ENCODE measurements at regions not wholly inside any gene's neighbourhood (a gene's known extent, or its start where the extent isn't known, plus 50 kb on each side); places are given as distances from the start of the nearest gene placed in this dataset.

DNA sequence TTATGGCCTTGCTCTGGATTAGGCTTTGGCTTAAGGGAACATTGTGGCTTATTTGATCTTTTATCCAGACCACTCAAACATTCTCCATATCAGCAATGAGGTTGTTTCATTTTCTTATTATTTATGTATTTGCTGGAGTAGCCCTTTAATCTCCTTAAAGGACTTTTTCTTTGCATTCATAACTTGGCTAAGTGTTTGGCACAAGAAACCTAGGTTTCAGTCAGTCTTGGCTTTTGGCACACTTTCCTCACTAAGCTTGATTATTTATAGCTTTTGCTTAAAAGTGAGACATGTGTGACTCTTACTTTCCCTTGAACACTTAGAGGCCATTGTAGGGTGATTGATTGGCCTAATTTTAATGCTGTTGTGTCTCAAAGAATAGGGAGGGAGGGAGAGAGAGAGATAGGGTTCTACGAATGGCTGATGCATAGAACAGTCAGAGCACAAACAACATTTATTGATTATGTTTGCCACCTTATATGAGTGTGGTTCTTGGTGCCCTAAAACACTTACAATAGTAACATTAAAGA is 2265.3 kb upstream of the C9orf72 start:
- H3K79me2 ChIP-seq (ENCODE audit: low read length) = no peaks in the 10 kb centered on the region
- no peak overlapping the region for H2AFZ ChIP-seq (ENCODE audit: low read depth, low read length)
- no peaks in the 10 kb centered on the region for H3K9me3 ChIP-seq (ENCODE audit: insufficient read depth, low read length)
- H3K4me3 ChIP-seq (ENCODE audit: low read length) = no peak overlapping the region
- no peak overlapping the region for H3K27ac ChIP-seq (ENCODE audit: low read length)
- H3K4me2 ChIP-seq (ENCODE audit: low read length) = no peak overlapping the region
- TF ChIP-seq, protein P1, sequence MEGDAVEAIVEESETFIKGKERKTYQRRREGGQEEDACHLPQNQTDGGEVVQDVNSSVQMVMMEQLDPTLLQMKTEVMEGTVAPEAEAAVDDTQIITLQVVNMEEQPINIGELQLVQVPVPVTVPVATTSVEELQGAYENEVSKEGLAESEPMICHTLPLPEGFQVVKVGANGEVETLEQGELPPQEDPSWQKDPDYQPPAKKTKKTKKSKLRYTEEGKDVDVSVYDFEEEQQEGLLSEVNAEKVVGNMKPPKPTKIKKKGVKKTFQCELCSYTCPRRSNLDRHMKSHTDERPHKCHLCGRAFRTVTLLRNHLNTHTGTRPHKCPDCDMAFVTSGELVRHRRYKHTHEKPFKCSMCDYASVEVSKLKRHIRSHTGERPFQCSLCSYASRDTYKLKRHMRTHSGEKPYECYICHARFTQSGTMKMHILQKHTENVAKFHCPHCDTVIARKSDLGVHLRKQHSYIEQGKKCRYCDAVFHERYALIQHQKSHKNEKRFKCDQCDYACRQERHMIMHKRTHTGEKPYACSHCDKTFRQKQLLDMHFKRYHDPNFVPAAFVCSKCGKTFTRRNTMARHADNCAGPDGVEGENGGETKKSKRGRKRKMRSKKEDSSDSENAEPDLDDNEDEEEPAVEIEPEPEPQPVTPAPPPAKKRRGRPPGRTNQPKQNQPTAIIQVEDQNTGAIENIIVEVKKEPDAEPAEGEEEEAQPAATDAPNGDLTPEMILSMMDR (IDR thresholded peaks at IDR 0.05; ENCODE audit: low read depth, low read length) = no peak
- no peak for TF ChIP-seq EZH2phosphoT487 (IDR thresholded peaks at IDR 0.05; ENCODE audit: low read depth)
- H3K27me3 ChIP-seq (ENCODE audit: low read depth, low read length) = no peaks in the 10 kb centered on the region
- no peak overlapping the region for H3K9ac ChIP-seq (ENCODE audit: low read length)
- no peaks in the 10 kb centered on the region for H4K20me1 ChIP-seq (ENCODE audit: insufficient read depth, low read length)
- no peaks in the 10 kb centered on the region for H3K4me1 ChIP-seq (ENCODE audit: low read length)
- no peaks in the 10 kb centered on the region for H3K36me3 ChIP-seq (replicated peaks; ENCODE audit: low read depth, low read length)

DNA sequence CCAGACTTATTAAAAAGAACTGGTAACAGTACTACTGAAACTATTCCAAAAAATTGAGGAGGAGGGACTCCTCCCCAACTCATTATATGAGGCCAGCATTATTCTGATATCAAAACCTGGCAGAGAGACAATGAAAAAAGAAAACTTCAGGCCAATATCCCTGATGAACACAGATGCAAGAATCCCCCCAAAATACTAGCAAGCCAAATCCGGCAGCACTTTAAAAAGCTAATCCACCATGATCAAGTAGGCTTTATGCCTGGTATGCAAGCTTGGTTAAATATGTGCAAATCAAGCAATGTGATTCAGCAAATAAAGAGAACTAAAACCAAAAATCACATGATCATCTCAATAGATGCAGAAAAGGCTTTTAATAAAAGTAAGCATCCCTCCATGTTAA is 2271.0 kb upstream of the C9orf72 start:
- Histone ChIP-seq H3K79me2 (ENCODE audit: low read length) (no peaks in the 10 kb centered on the region), H3K36me3 (replicated peaks; ENCODE audit: low read depth, low read length) (no peaks in the 10 kb centered on the region), H3K9ac (ENCODE audit: low read length) (no peak overlapping the region), H3K27me3 (ENCODE audit: low read depth, low read length) (no peaks in the 10 kb centered on the region), H3K4me2 (ENCODE audit: low read length) (no peak overlapping the region), H3K27ac (ENCODE audit: low read length) (no peak overlapping the region), H3K4me1 (ENCODE audit: low read length) (no peaks in the 10 kb centered on the region), H4K20me1 (ENCODE audit: insufficient read depth, low read length) (no peaks in the 10 kb centered on the region), H3K4me3 (ENCODE audit: low read length) (no peak overlapping the region), H2AFZ (ENCODE audit: low read depth, low read length) (no peak overlapping the region), H3K9me3 (ENCODE audit: insufficient read depth, low read length) (no peaks in the 10 kb centered on the region)
- TF ChIP-seq, protein P1 (IDR thresholded peaks at IDR 0.05; ENCODE audit: low read depth, low read length) = no peak
- TF ChIP-seq EZH2phosphoT487 (IDR thresholded peaks at IDR 0.05; ENCODE audit: low read depth) = no peak

DNA sequence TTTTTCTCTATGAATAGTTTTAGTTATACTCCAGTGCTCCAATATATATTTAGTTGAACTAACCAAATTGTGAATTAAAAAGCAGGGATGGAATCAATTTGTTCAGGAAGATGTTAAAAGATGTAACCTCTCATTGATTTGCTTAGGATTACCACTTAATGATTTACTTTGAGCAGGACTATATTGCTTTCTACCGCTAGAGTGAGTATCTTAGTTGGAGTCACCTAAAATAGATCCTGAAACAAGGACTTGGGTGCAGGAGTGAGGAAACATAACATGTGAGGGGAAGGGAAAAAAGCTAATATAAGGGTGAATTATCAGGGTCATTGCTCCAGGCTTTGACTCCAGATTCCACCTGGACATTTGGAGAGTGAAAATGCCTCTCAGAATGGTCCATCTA is 2277.4 kb upstream of the C9orf72 start:
- no peaks in the 10 kb centered on the region for H3K9me3 ChIP-seq (ENCODE audit: insufficient read depth, low read length)
- no peak overlapping the region for H3K4me3 ChIP-seq (ENCODE audit: low read length)
- H3K27me3 ChIP-seq (ENCODE audit: low read depth, low read length) = no peaks in the 10 kb centered on the region
- H3K79me2 ChIP-seq (ENCODE audit: low read length) = no peaks in the 10 kb centered on the region
- H3K4me2 ChIP-seq (ENCODE audit: low read length) = no peak overlapping the region
- H3K36me3 ChIP-seq (replicated peaks; ENCODE audit: low read depth, low read length) = no peaks in the 10 kb centered on the region
- H3K9ac ChIP-seq (ENCODE audit: low read length) = no peak overlapping the region
- H3K4me1 ChIP-seq (ENCODE audit: low read length) = peaks cover 3% of the 10 kb centered on the region; the same call in 1 of the 2 replicates
- H3K27ac ChIP-seq (ENCODE audit: low read length) = no peak overlapping the region
- TF ChIP-seq, protein P1 (IDR thresholded peaks at IDR 0.05; ENCODE audit: low read depth, low read length) = peak; percentile 21; the same call in 1 of the 2 replicates
- no peak for TF ChIP-seq EZH2phosphoT487 (IDR thresholded peaks at IDR 0.05; ENCODE audit: low read depth)
- no peak overlapping the region for H2AFZ ChIP-seq (ENCODE audit: low read depth, low read length)
- no peaks in the 10 kb centered on the region for H4K20me1 ChIP-seq (ENCODE audit: insufficient read depth, low read length)

DNA sequence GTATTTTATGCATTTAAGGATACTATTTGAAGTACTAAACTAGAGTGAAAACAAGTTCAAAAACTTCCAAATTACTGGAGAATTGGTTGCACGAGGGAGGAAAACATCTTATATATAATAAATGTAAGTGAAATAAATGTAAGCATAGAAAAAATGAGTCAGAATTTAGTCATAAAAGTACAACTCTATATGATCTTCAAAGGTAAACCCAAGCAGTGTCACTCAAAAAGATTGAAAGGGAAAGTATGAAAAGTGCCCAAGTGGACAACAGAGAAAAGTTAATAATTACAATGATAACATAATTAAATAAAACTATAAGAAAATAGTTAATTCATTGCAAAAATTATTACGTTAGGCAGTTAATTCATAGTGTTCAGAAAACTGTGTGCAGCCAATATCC is 2288.5 kb upstream of the C9orf72 start:
- Histone ChIP-seq H3K9ac (ENCODE audit: low read length) (no peak overlapping the region), H3K4me3 (ENCODE audit: low read length) (no peak overlapping the region), H3K4me2 (ENCODE audit: low read length) (no peak overlapping the region), H4K20me1 (ENCODE audit: insufficient read depth, low read length) (no peaks in the 10 kb centered on the region), H3K36me3 (replicated peaks; ENCODE audit: low read depth, low read length) (no peaks in the 10 kb centered on the region), H2AFZ (ENCODE audit: low read depth, low read length) (no peak overlapping the region), H3K79me2 (ENCODE audit: low read length) (no peaks in the 10 kb centered on the region), H3K27me3 (ENCODE audit: low read depth, low read length) (no peaks in the 10 kb centered on the region), H3K4me1 (ENCODE audit: low read length) (peaks cover 12% of the 10 kb centered on the region), H3K27ac (ENCODE audit: low read length) (no peak overlapping the region), H3K9me3 (ENCODE audit: insufficient read depth, low read length) (no peaks in the 10 kb centered on the region)
- TF ChIP-seq, protein P1 (IDR thresholded peaks at IDR 0.05; ENCODE audit: low read depth, low read length) = no peak
- no peak for TF ChIP-seq EZH2phosphoT487 (IDR thresholded peaks at IDR 0.05; ENCODE audit: low read depth)
